NCI-H2196 (cell line): ENCODE measurements at regions not wholly inside any gene's neighbourhood (a gene's known extent, or its start where the extent isn't known, plus 50 kb on each side); places are given as distances from the start of the nearest gene placed in this dataset.
"Not testable (repeated sequence)": the region's sequence is repeated elsewhere in the genome, so short reads cannot be mapped to it uniquely, and the experiment has no call there.

Experiments used
- DNase-seq: peaks from one replicate; lab custom pipeline; 2025; ENCODE audit not compliant: unreplicated experiment; lab: John Stamatoyannopoulos, UW

- peak; percentile 59 for DNase-seq
These were observed 176.1 kb downstream of the TM9SF2 start for GRCh38 chr13:99677116-99677951.

DNA sequence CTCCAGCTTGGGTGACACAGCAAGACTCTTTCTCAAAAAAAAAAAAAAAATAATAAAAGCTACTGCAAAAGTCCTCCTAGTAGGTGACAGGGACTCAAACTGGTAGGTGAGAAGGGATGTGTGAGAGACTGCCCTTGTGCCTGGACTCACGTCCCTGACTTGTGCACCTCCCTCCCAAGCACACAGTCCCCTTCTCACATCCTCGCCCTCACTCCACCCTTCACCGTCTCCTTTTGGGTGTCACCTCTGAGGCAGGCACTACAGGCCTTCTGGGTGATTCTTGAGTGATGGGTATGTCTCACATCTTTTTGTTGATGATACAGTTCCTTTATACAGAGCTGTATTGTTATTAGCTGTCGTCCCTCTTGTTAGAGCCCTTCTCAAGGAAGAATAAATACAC lies 170.5 kb downstream of the TM9SF2 start:
- no peak for DNase-seq

GRCh38 chr13:99669096-99669495 lies 167.8 kb downstream of the TM9SF2 start:
- DNase-seq, result not testable (repeated sequence)

DNA sequence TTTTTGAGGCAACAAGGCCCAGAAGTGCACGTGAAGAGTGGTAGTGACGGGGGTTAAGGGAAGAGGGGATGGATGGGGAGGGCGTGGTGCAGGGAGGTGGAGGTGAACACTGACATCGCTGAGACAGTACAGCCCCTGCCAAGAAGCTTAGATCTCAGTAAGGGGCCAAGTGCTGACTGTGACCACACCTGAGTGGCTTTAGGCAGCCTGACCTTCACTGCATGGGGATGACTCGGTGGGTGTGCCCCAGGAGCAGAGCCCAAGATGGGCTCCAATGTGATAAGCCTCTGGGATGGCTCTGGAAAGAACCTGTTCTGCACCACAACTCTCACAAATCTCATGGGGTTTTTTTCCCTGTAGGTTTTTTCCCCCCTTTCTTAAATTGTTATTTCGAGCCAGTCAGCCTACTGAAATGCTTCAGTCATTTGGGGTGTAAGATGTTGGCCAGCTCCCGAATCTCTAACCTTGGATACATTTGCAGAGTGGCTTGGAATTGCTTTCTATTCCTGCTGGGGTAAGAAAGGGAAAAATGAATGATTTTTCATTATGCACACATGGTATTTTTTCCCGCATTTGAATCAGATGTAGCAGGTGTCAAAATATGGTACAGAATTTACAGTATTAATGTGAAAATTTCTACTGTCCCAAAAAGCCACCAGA lies 165.0 kb downstream of the TM9SF2 start:
- no peak for DNase-seq

DNA sequence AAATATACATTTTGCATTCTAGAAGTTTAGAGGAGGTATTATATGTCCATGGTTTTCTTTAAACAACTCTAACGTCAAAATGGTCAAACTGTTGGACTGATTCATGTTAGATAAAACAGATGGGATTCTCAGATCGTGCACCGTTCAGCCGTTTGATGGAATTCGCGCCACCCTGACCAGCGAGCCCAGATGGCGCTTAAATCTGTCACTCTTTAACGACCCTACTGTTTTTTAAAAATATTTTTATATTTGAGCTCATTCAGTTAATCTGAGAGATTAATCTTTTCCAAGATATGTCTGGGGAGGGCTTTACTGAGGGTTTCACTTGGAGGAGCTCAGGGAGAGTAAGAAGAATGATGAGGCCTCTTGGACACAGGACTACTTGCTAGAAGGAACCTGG lies 164.4 kb downstream of the TM9SF2 start:
- DNase-seq, result no peak

GRCh38 chr13:99663908-99664307 lies 162.6 kb downstream of the TM9SF2 start:
- DNase-seq, result no peak

GRCh38 chr13:99663185-99663825 lies 162.0 kb downstream of the TM9SF2 start:
- DNase-seq, result no peak

DNA sequence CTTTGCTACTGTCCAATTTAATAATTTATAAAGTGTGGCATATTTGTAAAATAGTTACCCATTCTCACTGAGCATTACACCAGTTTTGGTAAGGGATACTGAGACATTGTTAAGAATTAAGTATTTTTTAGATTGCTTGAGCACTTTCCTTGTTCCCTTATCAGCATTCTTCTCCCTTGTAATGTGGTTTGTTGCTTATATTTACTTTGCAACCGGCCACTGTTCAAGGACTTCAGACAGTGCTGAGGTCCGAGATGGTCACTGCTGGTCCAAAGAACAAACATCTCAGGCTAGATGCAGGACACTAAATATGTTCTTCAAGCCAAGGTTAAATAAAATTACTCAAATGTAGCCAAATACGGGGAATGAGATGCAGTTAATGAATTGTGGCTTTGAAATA lies 161.4 kb downstream of the TM9SF2 start:
- no peak for DNase-seq

GRCh38 chr13:99661791-99662190 lies 160.5 kb downstream of the TM9SF2 start:
- DNase-seq, result no peak

DNA sequence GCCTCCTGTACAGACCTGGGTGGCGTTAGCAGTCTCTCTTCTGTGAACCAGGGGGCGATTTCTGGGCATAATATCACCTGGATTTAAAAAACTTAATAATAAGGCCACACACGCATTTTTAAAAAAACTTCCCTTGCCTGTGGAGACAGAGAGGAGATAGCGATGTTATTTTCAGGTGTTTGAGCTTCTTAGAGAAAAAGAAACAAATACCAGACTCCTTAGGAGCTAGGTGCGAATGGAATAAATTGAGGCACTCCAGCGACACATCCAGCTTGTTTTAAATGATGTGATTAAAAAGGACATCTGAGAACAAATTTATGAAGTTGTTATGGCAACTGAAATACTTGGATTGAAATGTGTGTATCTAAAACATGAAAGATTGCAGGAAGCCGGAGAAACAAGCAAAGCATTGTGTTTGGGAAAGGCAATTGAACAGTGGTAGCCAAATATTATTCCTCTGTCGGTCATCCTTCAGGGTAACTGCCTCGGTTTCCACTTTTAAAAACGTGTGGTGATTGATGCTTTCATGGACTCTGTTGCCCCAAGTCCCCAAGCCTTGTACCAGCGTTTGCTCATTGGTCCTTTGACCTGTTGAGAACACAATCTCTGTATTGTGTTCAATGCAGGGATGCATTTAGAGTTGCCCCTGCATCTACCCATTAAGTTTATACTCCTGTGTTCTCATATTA lies 158.7 kb downstream of the TM9SF2 start:
- DNase-seq, result no peak

GRCh38 chr13:99659226-99659625 lies 158.0 kb downstream of the TM9SF2 start:
- DNase-seq, result no peak

DNA sequence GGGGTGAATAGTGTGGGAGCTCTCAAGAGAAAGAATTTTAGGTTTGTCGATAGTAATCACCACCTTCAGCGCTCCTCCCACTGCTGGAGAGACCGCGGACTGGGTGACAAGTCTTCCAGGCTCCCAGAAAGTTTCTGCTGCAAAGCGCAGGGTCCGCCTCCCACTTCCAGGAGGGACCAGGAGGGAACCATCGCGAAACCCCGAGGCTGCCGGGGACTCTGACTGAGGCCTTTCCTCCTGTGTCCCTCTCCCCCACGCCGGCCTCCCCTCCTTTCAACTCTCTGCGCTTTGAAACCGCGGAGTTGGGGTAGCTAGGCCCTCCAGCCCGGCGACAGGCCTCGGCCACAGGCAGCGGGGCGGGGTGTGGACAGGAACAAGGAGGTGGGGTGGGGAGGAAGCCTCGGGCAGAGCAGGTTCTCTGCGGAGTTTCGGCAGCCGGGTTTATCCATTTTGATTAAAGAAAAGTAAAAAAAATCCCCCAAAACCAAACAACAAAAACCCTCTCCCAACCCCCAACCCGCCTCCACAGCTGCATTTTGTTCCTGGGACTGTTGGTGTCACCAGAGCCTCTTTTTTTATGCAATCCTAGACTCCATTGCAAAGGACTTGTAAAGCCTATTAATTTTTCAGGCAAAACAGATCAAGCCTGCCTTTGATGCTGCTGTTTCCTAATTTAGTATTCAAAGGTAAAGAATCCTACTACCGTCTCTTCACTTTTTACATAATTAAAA lies 157.2 kb downstream of the TM9SF2 start:
- DNase-seq, result peak; percentile 28

GRCh38 chr13:99657848-99658260 lies 156.6 kb downstream of the TM9SF2 start:
- DNase-seq, result no peak

- DNase-seq, result no peak
These were observed 155.6 kb downstream of the TM9SF2 start for GRCh38 chr13:99656844-99657381.

DNA sequence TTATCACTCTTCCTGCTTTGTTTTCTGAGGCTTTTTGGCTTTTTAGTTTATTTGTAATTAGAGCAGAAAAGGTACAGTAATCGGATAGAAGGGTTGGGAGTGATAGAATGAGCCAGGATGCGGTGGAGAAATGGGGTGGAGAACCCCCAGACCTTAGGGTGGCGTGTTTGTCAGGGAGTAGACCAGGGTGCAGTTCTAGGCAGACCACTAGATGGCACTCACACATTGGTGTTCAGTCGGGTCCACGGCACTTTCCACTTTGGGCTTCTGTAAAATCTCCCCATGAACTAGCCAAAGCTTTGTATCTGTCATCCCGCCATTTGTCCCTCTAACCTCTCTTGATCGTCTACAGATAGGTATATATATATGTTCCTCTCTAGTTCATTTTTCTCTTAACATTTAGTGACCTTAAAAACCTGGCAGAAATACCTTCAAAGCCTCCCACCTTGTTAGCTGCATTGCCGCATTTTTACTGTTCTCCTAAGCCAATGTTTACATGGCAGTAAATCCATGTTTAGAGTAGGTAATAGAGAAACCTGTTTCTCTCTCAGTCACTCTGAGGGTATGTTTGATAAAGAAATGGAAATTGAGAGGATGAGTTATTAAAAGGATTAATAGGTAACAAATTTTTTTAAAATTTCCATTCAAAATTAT lies 154.9 kb downstream of the TM9SF2 start:
- peak; percentile 63 for DNase-seq

- no peak for DNase-seq
These were observed 154.2 kb downstream of the TM9SF2 start for GRCh38 chr13:99655351-99656091.

DNA sequence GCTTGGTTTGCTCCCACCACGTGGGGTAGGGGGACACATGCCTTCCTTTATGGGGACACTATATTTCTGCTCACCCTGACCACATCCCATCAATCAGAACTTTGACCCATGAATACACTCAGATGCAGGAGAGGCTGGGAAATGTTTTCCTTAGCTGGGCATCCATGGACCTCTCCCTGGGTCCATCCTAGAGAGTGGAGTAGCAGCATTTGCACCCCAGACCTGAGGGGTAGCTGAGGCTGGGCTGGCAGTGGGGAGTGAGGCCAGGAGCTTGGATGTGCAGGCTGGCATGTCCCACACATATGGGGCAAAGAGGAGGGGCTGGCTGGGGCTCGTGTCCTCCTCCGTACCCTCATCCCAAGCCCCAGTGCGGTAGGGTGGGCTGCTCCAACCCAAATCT lies 152.8 kb downstream of the TM9SF2 start:
- no peak for DNase-seq

GRCh38 chr13:99653526-99653925 lies 152.3 kb downstream of the TM9SF2 start:
- DNase-seq, result no peak

DNA sequence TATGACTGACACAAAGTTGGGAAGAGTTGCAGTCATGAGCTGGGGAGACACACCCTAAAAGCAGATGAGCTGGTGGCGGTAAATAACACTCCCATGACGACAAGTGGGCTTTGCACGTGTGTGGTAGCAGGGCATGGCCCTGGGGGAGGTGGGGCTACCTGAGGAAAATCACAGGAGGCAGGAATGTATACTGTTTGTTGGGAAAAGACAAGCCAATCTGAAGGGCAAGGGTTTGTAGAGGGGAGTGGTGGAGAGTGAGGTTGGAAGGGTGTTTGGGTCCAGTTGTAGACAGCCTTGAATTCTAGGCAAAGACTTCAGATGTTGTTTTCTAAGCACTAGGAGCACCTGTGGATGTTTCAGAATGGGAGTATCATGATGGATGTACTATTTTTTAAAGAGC lies 151.6 kb downstream of the TM9SF2 start:
- no peak for DNase-seq
